HG02623 (cell line): ENCODE measurements at regions not wholly inside any gene's neighbourhood (a gene's known extent, or its start where the extent isn't known, plus 50 kb on each side); places are given as distances from the start of the nearest gene placed in this dataset.

Experiments
- ATAC-seq: cut with Tn5 transposase; IDR thresholded peaks from one replicate; pipeline ENCODE4 v1.9.1; 2021; ENCODE audit warnings: moderate library complexity; ENCODE audit not compliant: unreplicated experiment

- no peak for ATAC-seq
Observed at GRCh38 chr12:65546528-65546927, 268.0 kb downstream of the MSRB3 start.

- peak; percentile 97 for ATAC-seq
Observed at GRCh38 chr12:65556676-65557437, 267.4 kb upstream of the HMGA2 start.

GRCh38 chr12:65557438-65558181 lies 266.7 kb upstream of the HMGA2 start:
- ATAC-seq: no peak

GRCh38 chr12:65560286-65560685 lies 264.0 kb upstream of the HMGA2 start:
- no peak for ATAC-seq

- ATAC-seq: no peak
Observed at GRCh38 chr12:65561798-65562382, 262.4 kb upstream of the HMGA2 start.

GRCh38 chr12:65565601-65566560 lies 258.4 kb upstream of the HMGA2 start:
- ATAC-seq: no peak

- ATAC-seq: no peak
Observed at GRCh38 chr12:65566751-65567150, 257.5 kb upstream of the HMGA2 start.

GRCh38 chr12:65567820-65568219 lies 256.5 kb upstream of the HMGA2 start:
- ATAC-seq: no peak

- ATAC-seq: no peak
Observed at GRCh38 chr12:65568517-65568916, 255.8 kb upstream of the HMGA2 start.

- ATAC-seq: no peak
Observed at GRCh38 chr12:65570451-65571130, 253.7 kb upstream of the HMGA2 start.

- ATAC-seq: no peak
Observed at GRCh38 chr12:65574867-65575266, 249.4 kb upstream of the HMGA2 start.

GRCh38 chr12:65584016-65584415 lies 240.3 kb upstream of the HMGA2 start:
- no peak for ATAC-seq

GRCh38 chr12:65585648-65586602 lies 238.4 kb upstream of the HMGA2 start:
- ATAC-seq: no peak

GRCh38 chr12:65586796-65587195 lies 237.5 kb upstream of the HMGA2 start:
- ATAC-seq: no peak

- ATAC-seq: no peak
Observed at GRCh38 chr12:65590318-65590717, 234.0 kb upstream of the HMGA2 start.

- ATAC-seq: no peak
Observed at GRCh38 chr12:65592416-65592815, 231.9 kb upstream of the HMGA2 start.

- no peak for ATAC-seq
Observed at GRCh38 chr12:65593239-65593701, 231.0 kb upstream of the HMGA2 start.

- no peak for ATAC-seq
Observed at GRCh38 chr12:65594409-65594808, 229.9 kb upstream of the HMGA2 start.

- ATAC-seq: no peak
Observed at GRCh38 chr12:65595016-65595560, 229.2 kb upstream of the HMGA2 start.
